ENCODE measurements at regions not wholly inside any gene's neighbourhood (a gene's known extent, or its start where the extent isn't known, plus 50 kb on each side); places are given as distances from the start of the nearest gene placed in this dataset.

DNA sequence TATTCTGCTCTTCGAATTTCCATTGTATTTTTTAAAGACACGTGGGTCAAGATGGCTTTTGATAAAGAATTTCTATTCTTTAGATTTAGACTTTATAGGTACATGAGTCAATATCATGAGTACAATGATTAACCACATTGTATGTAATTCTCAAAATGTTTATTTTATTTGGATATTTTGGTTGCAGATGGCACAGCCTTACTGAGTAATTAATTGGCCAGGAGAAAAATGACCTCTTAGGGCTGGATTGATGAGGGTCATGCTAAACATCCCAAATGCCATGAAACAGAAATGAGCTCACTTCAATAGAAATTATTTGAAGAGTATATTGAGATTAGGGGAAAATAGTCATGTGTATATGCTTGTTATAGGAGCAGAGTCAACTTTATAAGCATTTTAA lies 131.2 kb upstream of the CCN2 start (continued):
- TF ChIP-seq, protein P1, sequence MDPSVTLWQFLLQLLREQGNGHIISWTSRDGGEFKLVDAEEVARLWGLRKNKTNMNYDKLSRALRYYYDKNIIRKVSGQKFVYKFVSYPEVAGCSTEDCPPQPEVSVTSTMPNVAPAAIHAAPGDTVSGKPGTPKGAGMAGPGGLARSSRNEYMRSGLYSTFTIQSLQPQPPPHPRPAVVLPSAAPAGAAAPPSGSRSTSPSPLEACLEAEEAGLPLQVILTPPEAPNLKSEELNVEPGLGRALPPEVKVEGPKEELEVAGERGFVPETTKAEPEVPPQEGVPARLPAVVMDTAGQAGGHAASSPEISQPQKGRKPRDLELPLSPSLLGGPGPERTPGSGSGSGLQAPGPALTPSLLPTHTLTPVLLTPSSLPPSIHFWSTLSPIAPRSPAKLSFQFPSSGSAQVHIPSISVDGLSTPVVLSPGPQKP (IDR thresholded peaks at IDR 0.05; ENCODE audit: borderline replicate concordance, low read depth, low read length), result no peak
- no peak for TF ChIP-seq CHD1 (IDR thresholded peaks at IDR 0.05; ENCODE audit: low read depth, low read length)

DNA sequence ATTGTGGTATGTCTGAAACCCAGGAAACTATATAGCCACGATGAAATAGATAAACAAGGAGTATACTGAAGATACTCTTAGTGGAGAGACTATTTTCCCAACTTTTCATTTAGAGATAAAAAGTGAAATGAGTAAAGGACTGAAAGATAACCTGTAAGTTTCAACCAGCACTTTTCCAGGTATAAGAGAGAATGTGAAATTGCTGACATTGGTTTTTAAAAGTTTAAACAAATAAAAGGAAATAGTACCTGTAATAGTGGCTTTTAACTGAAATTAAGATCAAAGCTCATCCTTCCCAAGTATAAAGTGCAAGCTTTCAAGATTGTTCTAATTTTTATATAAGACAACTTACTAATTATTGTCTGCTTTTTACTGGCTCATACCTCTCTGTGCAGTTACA lies 130.2 kb upstream of the CCN2 start:
- H3K79me1 ChIP-seq (ENCODE audit: low read depth in 1 of 2, low read length in 2 of 2), result peaks cover 0 to 9% of the 10 kb centered on the region in 2 experiments; a peak in 2 of 4 replicates
- H2BK15ac ChIP-seq (ENCODE audit: low read depth, low read length), result peak overlapping the region; percentile 69; the same call in 1 of the 3 replicates
- no peak overlapping the region for H3K4me2 ChIP-seq (ENCODE audit: low read depth, low read length)
- no peak for ATAC-seq (ENCODE audit: low read depth)
- ChIA-PET POLR2A (ENCODE audit: unreplicated experiment) (no interaction called here), CTCF (no interaction called here)
- H3K56ac ChIP-seq (ENCODE audit: extremely low read depth, insufficient read depth, low read length), result no peak overlapping the region
- H2BK5ac ChIP-seq (ENCODE audit: low read depth, low read length, poor library complexity, severe bottlenecking), result peak overlapping the region; percentile 64
- no peaks in the 10 kb centered on the region for H3K9me3 ChIP-seq (ENCODE audit: control insufficient read depth, insufficient read depth, low read length)
- H4K5ac ChIP-seq (ENCODE audit: low read depth, low read length), result peak overlapping the region; percentile 88; the same call in 1 of the 2 replicates
- H2AK9ac ChIP-seq (replicated peaks; ENCODE audit: low read depth, low read length, poor library complexity), result no peak overlapping the region
- peak overlapping the region; percentile 78; the same call in 1 of the 2 replicates for H3K4ac ChIP-seq (ENCODE audit: low read depth, low read length)
- H3K14ac ChIP-seq (replicated peaks; ENCODE audit: low read depth, low read length), result peak overlapping the region; percentile 86; the same call in 1 of the 2 replicates
- dilution Hi-C loops (cut with HindIII; ENCODE audit: low sequenced_read_pairs, unreplicated experiment) (no loop called here), intact Hi-C loops (cut with micrococcal nuclease) (no loop called here), in situ Hi-C loops (cut with MboI; ENCODE audit: low sequenced_read_pairs) (no loop called here)
- WGBS, 2 experiments (ENCODE audit: extremely low coverage in 2 of 2, insufficient read length in 1 of 2), result no CpG with 5 or more reads among the region's 1 CpG
- H3K36me3 ChIP-seq (ENCODE audit: control insufficient read depth, insufficient read depth, low read length), result no peaks in the 10 kb centered on the region
- H3K18ac ChIP-seq (ENCODE audit: low read depth, low read length), result peak overlapping the region; percentile 89
- peaks cover 15% of the 10 kb centered on the region for H3K4me1 ChIP-seq (ENCODE audit: control insufficient read depth, insufficient read depth, low read length)
- no peaks in the 10 kb centered on the region for H3K27me3 ChIP-seq (ENCODE audit: control insufficient read depth, insufficient read depth, low read length)
- BruUV-seq (replicated peaks), result no TSS peak
- DNase-seq, result no peak
- no peak overlapping the region for H3K27ac ChIP-seq (ENCODE audit: insufficient read depth, low read length)
- peak overlapping the region; percentile 81; the same call in 1 of the 2 replicates for H3K23ac ChIP-seq (ENCODE audit: low read depth, low read length)
- peak overlapping the region; percentile 92 for H2BK20ac ChIP-seq (ENCODE audit: low read depth, low read length)
- H4K91ac ChIP-seq (ENCODE audit: insufficient read depth, low read depth, low read length), result peak overlapping the region; percentile 43; the same call in 1 of the 2 replicates
- H2AFZ ChIP-seq (replicated peaks; ENCODE audit: low read length, poor library complexity), result no peak overlapping the region
- no peak overlapping the region for H3K4me3 ChIP-seq (ENCODE audit: insufficient read depth, low read depth, low read length)
- peak overlapping the region; percentile 61; the same call in 1 of the 2 replicates for H2AK5ac ChIP-seq (ENCODE audit: low read depth, low read length)
- TF ChIP-seq CHD1 (IDR thresholded peaks at IDR 0.05; ENCODE audit: low read depth, low read length), result no peak
- peak; percentile 80 for TF ChIP-seq MAFK (IDR thresholded peaks at IDR 0.05; ENCODE audit: low read depth, low read length)
- H3K9ac ChIP-seq (ENCODE audit: low read depth, low read length), result no peak overlapping the region
- 0 out of 2 replicates have a peak, but pooled peaks cover 2% of the 10 kb centered on the region for H3K9me1 ChIP-seq (ENCODE audit: insufficient read depth, low read length)
- no peaks in the 10 kb centered on the region for H4K20me1 ChIP-seq (ENCODE audit: insufficient read depth, low read length)
- peak overlapping the region; percentile 58 to 64; a peak in 3 of 4 replicates for H4K8ac ChIP-seq (ENCODE audit: low read depth in 2 of 2, low read length in 2 of 2)
- H2BK120ac ChIP-seq (ENCODE audit: low read depth, low read length), result peak overlapping the region; percentile 87

All from IMR-90 (cell line).